HuH-7.5 (cell line): ENCODE measurements at regions not wholly inside any gene's neighbourhood (a gene's known extent, or its start where the extent isn't known, plus 50 kb on each side); places are given as distances from the start of the nearest gene placed in this dataset.
"Not testable (repeated sequence)": the region's sequence is repeated elsewhere in the genome, so short reads cannot be mapped to it uniquely, and the experiment has no call there.

ENCODE experiments used
- DNase-seq: peaks from one replicate; pipeline ENCODE4 v3.0.0; 2011; ENCODE audit warnings: low spot score

DNA sequence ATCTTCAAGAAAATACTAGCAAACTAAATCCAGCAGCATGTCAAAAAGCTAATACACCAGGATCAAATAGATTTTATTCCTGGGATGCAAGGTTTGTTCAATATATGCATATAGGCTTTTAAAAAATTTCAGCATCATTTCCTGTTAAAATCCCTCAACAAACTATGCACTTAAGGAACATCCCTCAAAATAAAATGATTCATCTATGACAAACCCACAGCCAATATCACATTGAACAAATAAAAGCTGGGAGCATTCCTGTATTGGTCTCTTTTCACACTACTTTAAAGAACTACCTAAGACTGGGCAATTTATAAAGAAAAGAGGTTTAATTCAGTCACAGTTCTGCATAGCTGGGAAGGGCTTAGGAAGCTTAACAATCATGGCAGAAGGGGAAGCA lies 726.7 kb downstream of the GRXCR1 start:
- DNase-seq: no peak

DNA sequence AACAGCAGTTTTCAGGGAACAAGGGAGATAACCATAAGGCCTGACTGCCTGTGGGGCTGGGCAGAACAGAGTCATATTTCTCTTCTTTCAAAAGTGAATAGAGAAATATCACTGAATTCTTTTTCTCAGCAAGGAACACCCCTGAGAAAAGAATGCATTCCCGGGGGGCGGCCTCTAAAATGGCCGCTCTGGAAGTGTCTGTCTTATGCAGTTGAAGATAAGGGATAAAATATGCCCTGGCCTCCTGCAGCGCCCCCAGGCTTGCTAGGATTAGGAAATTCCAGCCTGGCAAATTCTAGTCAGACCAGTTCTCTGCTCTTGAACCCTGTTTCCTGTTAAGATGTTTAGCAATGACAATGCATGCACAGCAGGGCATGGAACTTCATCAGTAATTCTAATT lies 745.4 kb downstream of the GRXCR1 start:
- not testable (repeated sequence) for DNase-seq

DNA sequence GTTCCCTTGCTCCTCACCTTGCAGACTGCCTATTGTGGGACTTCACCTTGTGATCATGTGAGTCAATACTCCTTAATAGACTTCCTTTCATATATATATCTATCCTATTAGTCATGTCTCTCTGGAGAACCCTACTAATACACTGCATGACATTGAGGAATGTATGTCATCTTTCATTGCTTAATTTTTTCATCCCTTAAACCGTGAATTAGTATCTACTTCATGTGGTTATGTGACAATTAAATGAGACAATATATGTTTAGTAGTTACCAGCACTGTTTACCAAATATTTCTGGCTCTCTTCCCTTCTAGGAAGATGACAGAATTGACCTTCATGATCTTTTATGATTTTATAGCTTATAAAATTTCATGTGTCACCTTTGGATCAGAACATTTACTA lies 759.5 kb downstream of the GRXCR1 start:
- no peak for DNase-seq

DNA sequence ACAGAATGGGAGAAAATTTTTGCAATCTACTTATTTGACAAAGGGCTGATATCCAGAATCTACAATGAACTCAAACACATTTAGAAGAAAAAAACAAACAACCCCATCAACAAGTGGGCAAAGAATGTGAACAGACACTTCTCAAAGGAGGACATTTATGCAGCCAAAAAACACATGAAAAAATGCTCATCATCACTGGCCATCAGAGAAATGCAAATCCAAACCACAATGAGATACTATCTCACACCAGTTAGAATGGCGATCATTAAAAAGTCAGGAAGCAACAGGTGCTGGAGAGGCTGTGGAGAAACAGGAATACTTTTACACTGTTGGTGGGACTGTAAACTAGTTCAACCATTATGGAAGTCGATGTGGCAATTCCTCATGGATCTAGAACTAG lies 767.0 kb downstream of the GRXCR1 start:
- not testable (repeated sequence) for DNase-seq

DNA sequence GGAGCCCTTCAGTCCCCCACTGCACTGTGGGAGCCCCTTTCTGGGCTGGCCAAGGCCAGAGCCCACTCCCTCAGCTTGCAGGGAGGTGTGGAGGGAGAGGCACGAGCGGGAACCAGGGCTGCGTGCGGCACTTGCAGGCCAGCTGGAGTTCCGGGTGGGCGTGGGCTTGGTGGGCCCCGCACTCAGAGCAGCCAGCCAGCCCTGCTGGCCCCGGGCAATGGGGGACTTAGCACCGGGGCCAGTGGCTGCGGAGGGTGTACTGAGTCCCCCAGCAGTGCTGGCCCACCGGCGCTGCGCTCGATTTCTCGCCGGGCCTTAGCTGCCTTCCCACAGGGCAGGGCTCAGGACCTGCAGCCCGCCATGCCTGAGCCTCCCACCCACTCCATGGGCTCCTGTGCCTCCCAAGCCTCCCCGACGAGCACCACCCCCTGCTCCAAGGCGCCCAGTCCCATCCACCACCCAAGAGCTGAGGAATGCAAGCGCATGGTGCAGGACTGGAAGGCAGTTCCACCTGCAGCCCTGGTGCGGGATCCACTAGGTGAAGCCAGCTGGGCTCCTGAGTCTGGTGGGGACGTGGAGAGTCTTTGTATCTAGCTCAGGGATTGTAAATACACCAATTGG lies 776.2 kb downstream of the KCTD8 start:
- not testable (repeated sequence) for DNase-seq

DNA sequence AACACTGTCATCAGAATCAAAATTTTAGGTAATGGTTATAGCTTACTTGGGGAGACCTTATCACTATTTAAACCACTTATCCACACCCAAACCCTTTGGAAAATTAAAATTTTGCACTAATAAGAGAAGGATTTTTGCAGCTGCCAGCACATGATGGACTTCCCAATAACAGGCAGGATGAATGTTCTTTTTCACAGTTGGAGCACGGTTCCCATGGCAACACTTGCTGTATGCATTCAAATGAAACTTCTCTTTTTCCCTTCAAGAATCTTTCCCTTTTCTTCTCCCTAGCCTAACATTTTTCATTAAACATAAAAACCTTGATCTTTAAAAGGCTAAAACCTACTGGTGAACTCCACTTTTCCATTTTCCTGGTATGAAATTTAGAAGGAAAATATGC lies 768.2 kb downstream of the KCTD8 start:
- no peak for DNase-seq

DNA sequence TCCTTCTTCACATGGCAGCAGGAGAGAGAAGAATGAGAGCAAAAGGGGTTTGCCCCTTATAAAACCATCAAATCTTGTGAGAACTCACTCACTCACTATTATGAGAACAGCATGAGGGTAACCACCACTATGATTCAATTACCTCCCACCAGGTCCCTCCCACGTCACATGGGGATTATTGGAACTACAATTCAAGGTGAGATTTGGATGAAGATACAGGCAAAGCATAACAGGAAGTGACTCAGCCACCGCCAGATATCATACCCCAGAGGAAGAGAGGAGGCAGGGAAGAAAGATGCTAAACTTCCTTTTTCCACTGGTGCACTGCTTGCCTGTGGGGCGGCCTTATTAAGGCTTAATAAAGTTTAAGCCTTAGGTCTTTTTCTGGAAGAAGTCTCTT lies 766.1 kb downstream of the KCTD8 start:
- no peak for DNase-seq

DNA sequence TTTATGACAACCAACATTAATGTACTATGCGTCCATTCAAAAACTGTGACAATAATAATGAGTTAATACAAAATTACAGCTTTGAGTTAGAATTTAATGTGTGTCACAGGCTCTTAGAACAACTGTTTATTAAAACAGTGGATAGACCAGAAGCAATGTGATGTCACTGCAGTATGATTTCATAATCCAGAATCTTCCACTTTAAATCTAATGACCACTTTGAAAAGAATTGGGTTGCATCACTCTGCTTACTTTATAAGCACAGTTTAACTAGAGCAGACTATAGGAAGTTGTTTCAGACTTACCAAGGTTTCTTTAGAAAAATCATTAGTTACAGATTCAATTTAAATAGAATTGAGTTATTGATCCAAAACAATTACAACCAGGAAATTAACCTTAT lies 758.5 kb downstream of the KCTD8 start:
- no peak for DNase-seq

DNA sequence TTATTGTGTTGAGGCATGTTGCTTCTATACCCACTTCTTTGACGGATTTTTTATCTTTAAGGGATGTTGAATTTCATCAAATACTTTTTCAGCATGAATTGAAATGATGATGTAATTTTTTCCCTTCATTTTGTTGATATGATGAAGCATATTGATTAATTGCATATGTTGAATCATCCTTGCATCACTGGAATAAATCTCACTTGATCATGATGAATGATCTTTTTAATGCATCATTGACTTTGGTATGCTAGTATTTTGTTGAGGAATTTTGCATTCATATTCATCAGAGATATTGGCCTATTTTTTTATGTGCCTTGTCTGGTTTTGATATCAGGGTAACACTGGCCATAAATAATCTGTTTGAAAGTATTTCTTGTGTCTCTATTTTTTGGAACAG lies 754.7 kb downstream of the KCTD8 start:
- no peak for DNase-seq

DNA sequence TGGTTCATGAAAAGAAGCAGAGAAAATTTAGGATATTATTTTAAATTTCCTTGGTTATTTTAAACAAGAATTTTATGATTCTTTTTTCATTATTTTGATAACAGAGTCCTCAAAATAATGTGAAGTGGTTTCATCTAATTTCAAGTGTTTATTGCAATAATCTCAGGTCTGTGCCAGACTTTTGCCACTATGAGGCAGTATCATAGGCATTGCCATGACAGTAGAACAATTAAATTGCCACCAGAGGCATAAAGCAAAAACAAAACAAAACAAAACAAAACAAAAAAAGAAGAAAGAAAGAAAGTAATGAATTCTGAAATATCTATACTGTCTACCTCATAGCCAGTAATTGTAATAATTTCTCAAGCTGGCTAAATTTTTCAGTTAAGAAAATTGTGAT lies 739.2 kb downstream of the KCTD8 start:
- DNase-seq: no peak

DNA sequence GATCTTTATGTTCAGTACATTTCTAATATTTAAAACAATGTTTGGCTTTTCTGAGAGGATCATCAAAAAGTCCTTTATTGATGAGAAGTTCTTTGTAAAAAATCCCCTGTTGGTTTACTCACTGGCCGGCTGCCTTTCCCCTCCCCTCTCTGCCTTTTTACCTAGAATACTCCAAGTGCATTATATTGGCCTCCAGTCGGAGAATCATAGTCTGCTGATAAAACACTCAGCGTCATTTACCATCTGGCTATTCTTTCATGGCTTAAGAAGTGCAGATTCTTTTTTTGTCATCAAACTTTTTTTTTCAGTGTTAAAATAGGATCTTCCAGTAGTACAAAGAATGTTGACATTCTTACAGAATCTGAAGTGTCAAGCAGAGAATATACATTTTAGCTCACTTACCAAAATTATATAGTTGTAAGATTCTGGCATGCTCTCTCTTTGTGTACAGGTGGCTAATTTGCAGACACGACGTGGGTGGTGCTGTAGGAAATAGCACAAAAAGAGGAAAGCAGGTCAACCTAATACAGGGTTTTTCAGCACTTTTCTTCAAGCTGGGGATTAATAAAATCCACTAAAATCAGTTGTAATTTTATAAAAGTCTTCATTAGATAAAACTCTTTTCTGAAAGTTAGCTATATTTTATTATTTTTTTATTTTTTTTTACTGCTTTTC lies 731.8 kb downstream of the KCTD8 start:
- no peak for DNase-seq

DNA sequence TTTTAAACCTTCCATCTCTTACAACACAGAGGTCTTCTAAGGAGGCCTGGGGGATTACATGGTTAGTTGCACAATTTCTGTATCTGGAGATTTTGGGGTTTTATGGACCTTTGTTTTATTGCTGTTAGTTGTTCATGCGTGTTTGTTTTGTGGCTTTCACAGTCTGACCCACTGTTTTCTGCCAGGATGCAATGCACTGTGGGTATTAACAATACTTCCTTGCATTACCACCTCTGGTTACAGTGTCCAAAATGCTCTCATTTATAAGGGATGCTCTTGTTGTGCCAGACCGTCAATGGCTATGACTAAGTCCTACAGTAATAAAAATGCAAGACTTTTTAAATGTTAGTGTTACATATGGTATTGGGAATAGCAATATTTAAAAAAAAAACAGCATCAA lies 730.2 kb downstream of the KCTD8 start:
- DNase-seq: no peak

DNA sequence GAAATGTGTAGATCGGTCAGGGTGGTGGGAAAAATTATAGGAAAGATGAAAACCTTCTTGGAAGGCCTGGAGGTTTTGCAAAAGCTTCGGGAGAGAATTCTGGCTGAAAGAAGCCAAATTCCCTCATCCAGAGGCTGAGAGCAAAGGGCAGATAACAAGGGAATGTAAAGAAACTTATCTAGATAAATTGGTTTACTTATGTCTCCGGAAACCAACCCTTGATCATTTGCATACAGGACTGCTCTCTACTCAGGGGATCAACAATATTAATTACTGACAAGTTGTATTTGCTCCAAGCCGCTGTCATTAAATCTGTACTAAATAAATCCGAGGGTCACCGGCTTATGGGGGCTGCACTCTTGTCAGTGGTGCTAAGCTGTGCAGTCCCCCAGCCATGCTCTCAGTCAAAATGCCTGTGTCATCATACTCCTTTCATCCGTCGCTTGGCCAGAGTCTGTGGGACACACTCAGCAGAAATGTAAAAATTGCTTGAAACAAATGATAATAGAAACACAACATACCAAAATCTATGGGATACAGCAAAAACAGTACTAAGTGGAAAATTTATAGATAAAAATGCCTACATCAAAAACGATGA lies 715.7 kb downstream of the KCTD8 start:
- DNase-seq: no peak

DNA sequence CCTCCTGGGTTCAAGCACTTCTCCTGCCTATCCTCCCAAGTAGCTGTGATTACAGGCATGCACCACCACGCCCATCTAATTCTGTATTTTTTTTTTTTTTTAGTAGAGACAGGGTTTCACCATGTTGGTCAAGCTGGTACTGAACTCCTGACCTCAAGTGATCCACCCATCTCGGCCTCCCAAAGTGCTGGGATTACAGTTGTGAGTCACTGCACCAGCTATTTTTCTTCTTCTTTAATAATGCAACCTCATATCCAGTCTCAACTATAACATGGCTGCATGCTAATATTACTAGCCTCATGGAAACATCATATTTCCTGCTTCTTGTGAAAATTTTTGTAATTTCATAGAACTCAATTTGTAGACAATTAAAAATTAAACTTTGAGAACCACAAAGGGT lies 706.5 kb downstream of the KCTD8 start:
- DNase-seq: no peak

DNA sequence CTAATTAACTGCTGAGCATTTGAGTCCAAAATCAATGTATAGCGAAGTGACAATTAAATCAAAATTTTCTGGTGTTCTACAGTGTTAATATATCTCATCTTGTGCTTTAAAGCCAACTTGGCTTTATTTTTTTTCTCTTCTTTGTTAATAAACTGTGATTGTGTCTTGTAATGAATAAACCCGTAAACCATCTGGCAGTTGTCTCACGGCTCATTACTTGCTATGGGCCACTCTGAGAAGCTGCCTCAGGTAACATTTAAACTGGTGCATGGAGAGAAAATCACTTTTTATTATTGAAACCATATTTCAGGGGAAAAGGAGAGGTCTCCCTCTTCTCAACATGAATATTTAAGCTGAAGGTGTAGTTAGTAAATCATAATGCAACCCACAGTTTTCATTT lies 694.0 kb downstream of the KCTD8 start:
- DNase-seq: no peak

DNA sequence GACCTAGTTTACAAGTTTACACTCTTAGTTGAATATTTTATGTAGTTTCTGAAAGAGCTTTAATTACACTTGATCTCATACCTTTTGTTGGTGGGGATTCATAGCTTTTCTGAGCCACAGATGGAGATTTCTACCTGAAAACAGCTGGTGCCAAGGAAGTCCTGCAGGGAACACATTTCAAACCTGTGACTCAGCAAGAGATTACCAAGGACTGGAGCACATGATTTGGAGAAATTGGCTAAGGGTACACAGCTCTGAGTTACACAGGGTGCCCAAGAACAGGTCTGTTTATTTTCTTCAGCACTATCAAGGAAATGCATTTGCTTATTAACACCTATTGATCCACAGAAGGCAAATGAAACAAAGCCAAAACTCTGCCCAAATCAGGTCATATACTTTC lies 691.5 kb downstream of the KCTD8 start:
- no peak for DNase-seq

DNA sequence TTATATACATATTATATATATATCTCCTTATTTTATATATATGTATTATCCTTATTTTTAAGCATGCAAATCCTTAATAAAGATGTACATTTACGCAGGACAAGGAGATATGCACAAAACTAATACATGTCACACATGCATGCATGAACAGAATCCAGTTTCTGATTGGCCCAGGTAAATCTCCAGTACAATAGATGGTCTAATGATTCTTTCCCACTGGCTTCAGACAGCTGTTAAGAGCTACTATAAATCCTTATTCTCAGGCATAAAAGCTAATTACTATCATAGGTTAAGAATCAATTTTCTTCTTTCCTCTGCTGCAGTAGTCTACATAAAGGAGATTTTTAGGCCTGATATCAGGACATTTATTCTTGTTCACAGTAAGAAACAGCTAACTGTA lies 689.8 kb downstream of the KCTD8 start:
- DNase-seq: no peak

DNA sequence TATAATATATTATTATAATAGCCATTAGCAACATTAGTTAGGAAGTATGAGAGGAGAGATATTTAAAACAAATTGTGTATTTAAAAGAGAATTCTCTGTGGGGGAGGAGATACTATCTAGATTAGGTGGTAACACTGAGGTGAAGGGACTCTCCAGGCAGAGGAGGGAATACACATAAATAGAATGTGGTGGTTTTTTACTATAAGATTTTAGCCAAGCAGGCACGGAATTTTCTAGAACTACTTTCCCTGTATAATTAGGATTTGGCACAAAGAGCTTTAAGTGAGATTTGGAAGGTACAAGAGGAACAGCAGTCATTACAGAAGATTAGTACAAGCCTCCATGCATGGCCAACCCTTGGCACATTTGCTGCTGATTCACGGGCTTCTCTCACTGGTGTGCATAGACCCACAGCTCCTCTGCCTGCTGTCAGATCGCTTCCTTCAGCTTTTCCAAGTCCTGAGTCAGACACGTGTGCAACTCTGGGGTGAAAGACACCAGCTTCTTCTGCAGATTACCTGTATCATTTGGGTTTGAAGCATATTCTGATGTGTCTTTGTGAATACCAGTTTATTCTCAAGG lies 685.5 kb downstream of the KCTD8 start:
- no peak for DNase-seq

DNA sequence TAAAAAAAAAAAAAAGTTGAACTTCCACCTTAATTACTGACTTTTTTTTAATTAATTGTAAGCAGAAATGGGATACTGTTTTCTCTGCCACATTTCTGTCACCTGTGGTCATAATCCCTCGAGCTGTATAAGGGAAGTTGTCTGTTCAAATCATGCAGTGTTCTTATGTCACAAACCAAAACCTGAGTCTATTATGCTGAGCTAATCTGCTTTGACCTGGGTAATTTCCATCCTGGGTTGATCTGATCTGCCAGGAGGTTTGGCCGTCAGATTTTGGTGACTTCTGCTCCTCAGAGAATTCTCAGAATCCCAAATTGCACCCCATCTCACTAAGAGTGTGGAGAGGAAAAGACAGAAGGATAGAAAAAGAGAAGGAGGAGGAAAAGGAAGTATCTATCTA lies 683.1 kb downstream of the KCTD8 start:
- no peak for DNase-seq

DNA sequence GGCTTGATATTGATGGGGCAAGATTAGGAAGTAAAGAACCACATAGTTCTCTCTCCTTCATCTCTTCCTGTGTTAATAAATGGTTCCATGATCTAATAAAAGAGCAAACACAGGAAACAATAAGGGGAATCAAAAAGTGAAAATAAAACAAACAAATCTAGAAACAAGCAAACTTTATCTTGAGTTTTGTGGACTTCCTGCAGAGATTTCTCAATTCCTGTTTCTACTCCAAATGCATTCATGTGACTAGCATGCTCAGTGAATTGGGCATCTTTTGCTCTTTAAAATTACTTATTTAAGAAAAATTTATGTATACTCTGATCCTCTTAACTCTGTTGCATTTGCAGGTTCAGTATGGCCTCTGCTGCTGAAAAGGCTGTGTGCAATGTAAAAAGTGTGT lies 682.0 kb downstream of the KCTD8 start:
- no peak for DNase-seq

DNA sequence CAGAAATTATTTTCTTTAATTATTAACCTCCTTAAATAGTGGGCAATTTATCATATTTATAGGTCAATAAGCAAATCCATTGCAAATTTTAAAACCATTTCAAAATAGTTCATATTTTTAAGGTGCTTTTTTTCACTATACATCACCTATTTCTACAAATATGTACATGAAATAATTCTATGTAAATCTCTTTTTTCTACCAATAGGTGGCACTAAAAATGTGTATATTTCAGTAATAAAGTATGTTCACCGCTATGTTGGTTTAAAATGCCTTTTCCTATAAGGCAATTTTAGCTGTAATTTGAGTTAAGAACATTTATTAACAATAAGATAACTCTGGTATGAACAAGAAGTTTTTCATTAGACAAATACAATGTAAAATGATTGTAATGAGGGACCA lies 672.2 kb downstream of the KCTD8 start:
- no peak for DNase-seq

DNA sequence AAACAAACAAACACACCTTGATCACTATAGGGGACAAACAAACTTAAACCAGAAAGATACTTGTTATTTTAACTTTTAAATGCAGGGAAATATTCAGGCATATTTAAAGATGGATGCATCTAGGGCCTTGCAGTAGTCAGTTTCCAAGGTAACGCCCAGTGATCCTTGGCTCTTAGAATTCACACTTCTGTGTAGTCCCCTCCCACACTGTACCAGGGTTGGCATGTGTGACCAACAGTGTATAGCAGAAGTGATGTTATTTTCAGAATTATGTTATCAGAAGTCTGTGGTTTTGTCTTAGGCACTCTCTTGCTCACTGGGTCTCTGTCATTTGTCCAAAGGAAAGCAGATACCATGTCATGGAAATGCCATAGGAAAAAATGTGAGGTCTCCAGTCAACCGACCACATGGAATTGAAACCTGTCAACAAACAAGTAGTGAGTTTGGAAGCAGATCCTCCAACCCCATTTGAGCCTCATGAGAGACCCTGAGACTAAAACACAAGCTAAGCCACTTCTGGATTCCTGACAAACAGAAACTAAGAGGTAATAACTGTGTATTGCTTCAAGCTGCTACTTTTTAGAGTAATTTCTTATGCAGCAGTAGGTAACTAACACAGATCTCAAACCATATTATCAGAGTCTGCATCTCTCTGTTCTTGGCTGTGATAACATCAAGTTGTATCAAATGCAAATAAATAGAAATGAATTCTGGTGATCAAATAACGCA lies 670.3 kb downstream of the KCTD8 start:
- DNase-seq: no peak

DNA sequence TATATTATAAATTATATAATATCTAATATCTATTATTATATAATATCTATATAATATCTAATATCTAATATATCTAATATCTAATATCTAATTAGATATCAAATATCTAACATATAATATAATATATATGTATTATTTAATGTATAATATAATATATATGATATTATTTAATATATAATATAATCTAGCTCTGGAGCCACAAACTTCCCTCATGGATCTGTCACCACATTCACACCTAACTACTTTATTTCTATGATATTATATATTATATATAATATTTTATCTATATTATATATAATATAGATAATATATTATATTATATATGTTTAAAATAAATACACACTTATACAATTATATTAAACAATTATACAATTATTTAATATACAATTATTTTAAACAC lies 667.5 kb downstream of the KCTD8 start:
- no peak for DNase-seq
